ENCODE measurements at regions not wholly inside any gene's neighbourhood (a gene's known extent, or its start where the extent isn't known, plus 50 kb on each side); places are given as distances from the start of the nearest gene placed in this dataset.

- H4K20me1 ChIP-seq (replicated peaks in 1 of 2; ENCODE audit: control insufficient read depth in 1 of 2, insufficient read depth in 2 of 2, low read length in 2 of 2), result peaks cover 0 to 2% of the 10 kb centered on the region in 2 experiments
- FAIRE-seq, result no peak
- H3K23ac ChIP-seq (ENCODE audit: insufficient read length), result no peak overlapping the region
- H2BK5ac ChIP-seq (ENCODE audit: low read depth, low read length), result no peak overlapping the region
- no peak overlapping the region for H2BK120ac ChIP-seq (replicated peaks; ENCODE audit: low read depth, low read length)
- no peaks in the 10 kb centered on the region for H3K23me2 ChIP-seq (ENCODE audit: low read depth, low read length)
- H2AK5ac ChIP-seq (ENCODE audit: low read depth, low read length), result no peak overlapping the region
- no peak for DNase-seq (ENCODE audit: low read depth in 1 of 2, low spot score in 2 of 2)
- H2AFZ ChIP-seq (ENCODE audit: low read length), result no peak overlapping the region
- H3K14ac ChIP-seq (ENCODE audit: insufficient read length), result no peak overlapping the region
- H3K9ac ChIP-seq (replicated peaks in 1 of 4; ENCODE audit: extremely low read depth in 1 of 4, low read depth in 3 of 4, low read length in 3 of 4), result no peak overlapping the region
- POLR2A ChIA-PET (ENCODE audit: partially characterized antibody), result interaction anchor here (0.7 to 5.2 kb wide), 4 partner anchors 9 to 104 kb away, joined by 3 to 32 read pairs (median 5); no protein-coding TSS in a partner anchor
- no peak overlapping the region for H2BK15ac ChIP-seq (ENCODE audit: low read length)
- H3K4me3 ChIP-seq (ENCODE audit: extremely low read depth in 1 of 4, insufficient read depth in 2 of 4, low read depth in 3 of 4, low read length in 4 of 4), result peak overlapping the region in 2 of 4 experiments; percentile 22 to 61; a peak in 3 of 8 replicates
- CTCF ChIA-PET (ENCODE audit: partially characterized antibody), result interaction anchor here (0.7 to 0.8 kb wide), 2 partner anchors 10 to 82 kb away, joined by 3 read pairs; no protein-coding TSS in a partner anchor
- no peak overlapping the region for H4K91ac ChIP-seq (replicated peaks; ENCODE audit: insufficient read length, low read length)
- H3K79me2 ChIP-seq (ENCODE audit: control insufficient read depth in 1 of 2, insufficient read depth in 2 of 2, low read length in 2 of 2), result peaks cover 0 to 50% of the 10 kb centered on the region in 2 experiments; a peak in 3 of 4 replicates
- H3K18ac ChIP-seq (ENCODE audit: extremely low read depth, low read length), result no peak overlapping the region
- no peaks in the 10 kb centered on the region for H3K27me3 ChIP-seq (replicated peaks in 1 of 4; ENCODE audit: control insufficient read depth in 3 of 4, extremely low read depth in 1 of 4, insufficient read depth in 3 of 4, low read length in 3 of 4)
- H4K8ac ChIP-seq (ENCODE audit: extremely low read depth, insufficient read depth, low read length), result no peak overlapping the region
- peaks cover 0 to 64% (median 7%) of the 10 kb centered on the region in 4 experiments; a peak in 5 of 8 replicates for H3K36me3 ChIP-seq (ENCODE audit: control insufficient read depth in 2 of 4, insufficient read depth in 4 of 4, low read length in 3 of 4)
- peaks cover 0 to 9% (median 4%) of the 10 kb centered on the region in 4 experiments; a peak in 4 of 7 replicates for H3K4me1 ChIP-seq (replicated peaks in 1 of 4; ENCODE audit: control insufficient read depth in 3 of 4, insufficient read depth in 4 of 4, low read length in 3 of 4)
- 77% methylated on average over 6 of the region's 6 CpGs; no CpG with 5 or more reads in 1 of the 2 experiments for WGBS, 2 experiments (ENCODE audit: extremely low coverage in 1 of 2, insufficient coverage in 1 of 2, insufficient read length in 1 of 2, insufficient replicate concordance in 2 of 2, low coverage in 1 of 2, low lambda C conversion rate in 2 of 2, missing lambda C conversion rate in 1 of 2)
- no peak overlapping the region for H3K27ac ChIP-seq (ENCODE audit: low read depth, low read length)
- H2BK20ac ChIP-seq (ENCODE audit: low read length), result no peak overlapping the region
- H2BK12ac ChIP-seq (ENCODE audit: low read depth, low read length), result no peak overlapping the region
- H3K4me2 ChIP-seq (ENCODE audit: insufficient read depth in 1 of 2, low read depth in 2 of 2, low read length in 2 of 2), result peak overlapping the region; percentile 21 to 75; a peak in 3 of 4 replicates
- no peak overlapping the region for H3K56ac ChIP-seq (replicated peaks; ENCODE audit: insufficient read length, low read depth, low read length)
- H4K5ac ChIP-seq (ENCODE audit: insufficient read length, low read depth, low read length), result no peak overlapping the region
- H3K79me1 ChIP-seq (ENCODE audit: low read depth, low read length), result no peaks in the 10 kb centered on the region
- no peaks in the 10 kb centered on the region for H3K9me3 ChIP-seq (ENCODE audit: insufficient read depth in 2 of 2, low read depth in 1 of 2, low read length in 1 of 2)
- H3K4ac ChIP-seq (replicated peaks; ENCODE audit: insufficient read length, low read depth, low read length), result no peak overlapping the region
- TF ChIP-seq CTBP2 (IDR thresholded peaks at IDR 0.05; ENCODE audit: borderline replicate concordance, insufficient read depth, insufficient read length, low read length) (no peak), POLR2AphosphoS5 (IDR thresholded peaks at IDR 0.05; ENCODE audit: low read depth, low read length) (peak; percentile 95; the same call in 1 of the 2 replicates), POLR2A (IDR thresholded peaks at IDR 0.05; ENCODE audit: control extremely low read depth in 1 of 2, low read depth in 2 of 2, low read length in 2 of 2) (peak; percentile 23 to 47; a peak in 1 of 3 replicates)
These were observed 537.1 kb upstream of the HTR2C start for GRCh38 chrX:114046695-114047279.
